Lower lobe of right lung (tissue), 2 donors: ENCODE measurements at regions not wholly inside any gene's neighbourhood (a gene's known extent, or its start where the extent isn't known, plus 50 kb on each side); places are given as distances from the start of the nearest gene placed in this dataset.

Experiments
- ATAC-seq, 2 donors: fragments of 200-7000 bp; cut with Tn5 transposase; one replicate each; pipeline ENCODE4 v1.9.1; 2020 to 2022; ENCODE audit warnings: mild to moderate bottlenecking in 2 of 2, moderate library complexity in 2 of 2
- DNase-seq: peaks from one replicate; pipeline ENCODE4 v3.0.0-alpha.2; 2020
- H3K27ac ChIP-seq: fragments of 200-600 bp; one replicate; pipeline ENCODE4 v1.8.0; 2022
- H3K27me3 ChIP-seq: fragments of 200-600 bp; one replicate; pipeline ENCODE4 v1.8.0; 2022; ENCODE audit warnings: low read depth
- H3K36me3 ChIP-seq: fragments of 200-600 bp; one replicate; pipeline ENCODE4 v1.8.0; 2022; ENCODE audit warnings: mild to moderate bottlenecking
- H3K4me1 ChIP-seq: fragments of 200-600 bp; one replicate; pipeline ENCODE4 v1.8.0; 2022
- H3K4me3 ChIP-seq: fragments of 200-600 bp; one replicate; pipeline ENCODE4 v1.8.0; 2022; ENCODE audit warnings: mild to moderate bottlenecking
- H3K9me3 ChIP-seq: fragments of 200-600 bp; one replicate; pipeline ENCODE4 v1.8.0; 2022
- intact Hi-C: fragments of 100-400 bp; cut with DNase I; formaldehyde crosslinking; loops from one replicate; pipeline ENCODE4 v1.11.0; 2022
- TF ChIP-seq, protein P1 (sequence below): fragments of 200-600 bp; IDR thresholded peaks from one replicate; pipeline ENCODE4 v1.8.0; 2022; ENCODE audit warnings: antibody characterized with exemption, mild to moderate bottlenecking
- donor health status: DM: no; HTN: yes; CAD: no; lungs with severe emphysema.

DNA sequence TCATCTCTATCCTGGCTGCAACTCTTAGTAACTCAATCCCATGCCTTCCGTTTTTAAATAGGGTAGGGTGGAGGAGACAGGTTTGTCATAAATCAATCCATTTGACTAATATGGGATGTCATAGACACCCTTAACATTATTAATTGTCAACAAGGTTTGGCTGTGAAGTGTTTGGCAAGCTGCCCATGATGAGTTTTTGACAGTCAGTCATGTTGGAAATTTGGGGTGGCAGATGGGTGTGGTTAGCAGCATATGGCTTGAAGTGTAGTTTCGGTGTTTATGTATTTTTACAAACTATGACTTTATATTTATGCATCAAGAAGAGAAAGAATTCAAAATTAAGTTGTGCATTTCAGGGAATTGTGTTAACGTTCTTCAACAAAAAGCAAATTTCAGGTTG, 221.8 kb upstream of the CDH5 start:
- intact Hi-C loops: no loop called here
- Histone ChIP-seq H3K27me3 (no peaks in the 10 kb centered on the region), H3K9me3 (no peaks in the 10 kb centered on the region), H3K4me1 (no peaks in the 10 kb centered on the region), H3K27ac (no peak overlapping the region), H3K4me3 (no peak overlapping the region), H3K36me3 (no peaks in the 10 kb centered on the region)
- DNase-seq (no peak), ATAC-seq (no peak)
- TF ChIP-seq, protein P1, sequence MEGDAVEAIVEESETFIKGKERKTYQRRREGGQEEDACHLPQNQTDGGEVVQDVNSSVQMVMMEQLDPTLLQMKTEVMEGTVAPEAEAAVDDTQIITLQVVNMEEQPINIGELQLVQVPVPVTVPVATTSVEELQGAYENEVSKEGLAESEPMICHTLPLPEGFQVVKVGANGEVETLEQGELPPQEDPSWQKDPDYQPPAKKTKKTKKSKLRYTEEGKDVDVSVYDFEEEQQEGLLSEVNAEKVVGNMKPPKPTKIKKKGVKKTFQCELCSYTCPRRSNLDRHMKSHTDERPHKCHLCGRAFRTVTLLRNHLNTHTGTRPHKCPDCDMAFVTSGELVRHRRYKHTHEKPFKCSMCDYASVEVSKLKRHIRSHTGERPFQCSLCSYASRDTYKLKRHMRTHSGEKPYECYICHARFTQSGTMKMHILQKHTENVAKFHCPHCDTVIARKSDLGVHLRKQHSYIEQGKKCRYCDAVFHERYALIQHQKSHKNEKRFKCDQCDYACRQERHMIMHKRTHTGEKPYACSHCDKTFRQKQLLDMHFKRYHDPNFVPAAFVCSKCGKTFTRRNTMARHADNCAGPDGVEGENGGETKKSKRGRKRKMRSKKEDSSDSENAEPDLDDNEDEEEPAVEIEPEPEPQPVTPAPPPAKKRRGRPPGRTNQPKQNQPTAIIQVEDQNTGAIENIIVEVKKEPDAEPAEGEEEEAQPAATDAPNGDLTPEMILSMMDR: no peak

DNA sequence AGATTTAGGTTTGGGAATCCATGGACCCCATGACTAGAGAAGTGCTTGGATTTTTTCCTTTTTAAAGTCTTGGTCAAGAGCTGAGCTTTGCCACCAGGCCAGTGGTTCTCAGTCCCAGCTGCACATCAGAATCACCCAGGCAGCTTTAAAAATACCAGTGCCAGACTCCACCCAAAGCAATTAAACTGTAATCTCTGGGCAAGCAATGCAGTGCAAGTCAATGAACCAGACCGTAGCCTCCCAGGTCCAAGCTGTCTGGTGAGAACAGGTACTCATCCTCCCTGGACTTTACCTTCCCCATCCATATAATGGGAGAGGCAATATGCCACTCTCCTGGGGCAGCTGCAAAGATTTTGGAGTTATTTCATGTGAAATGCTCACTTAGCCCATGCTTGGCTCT, 223.1 kb upstream of the CDH5 start:
- no peak for ATAC-seq

DNA sequence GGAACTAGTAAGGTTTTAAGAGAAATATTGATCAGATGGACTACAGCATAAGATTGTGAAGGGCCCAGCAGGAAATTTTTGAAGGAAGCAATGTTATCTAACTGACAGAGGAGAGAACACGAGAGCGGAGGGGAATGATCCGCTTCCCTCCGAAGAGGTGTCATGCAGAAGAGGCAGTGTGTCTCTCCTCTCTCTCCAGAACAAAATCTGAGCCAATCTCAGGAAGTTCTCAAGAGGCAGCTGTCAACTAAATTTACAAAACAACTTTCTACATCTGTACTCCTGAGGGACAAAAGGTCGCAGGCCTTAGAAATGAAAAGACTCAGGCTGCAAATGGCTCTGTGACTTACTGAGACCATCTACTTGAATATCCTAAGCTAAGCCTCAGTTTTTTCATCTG, 224.6 kb upstream of the CDH5 start:
- Histone ChIP-seq H3K4me3 (no peak overlapping the region), H3K27me3 (no peaks in the 10 kb centered on the region), H3K4me1 (no peaks in the 10 kb centered on the region), H3K9me3 (no peaks in the 10 kb centered on the region), H3K36me3 (no peaks in the 10 kb centered on the region), H3K27ac (no peak overlapping the region)
- TF ChIP-seq, protein P1: no peak
- ATAC-seq (no peak), DNase-seq (no peak)
- intact Hi-C loops: no loop called here

More for the DNA sequence above, 223.1 kb upstream of the CDH5 start:
- no peaks in the 10 kb centered on the region for H3K4me1 ChIP-seq
- H3K27me3 ChIP-seq: no peaks in the 10 kb centered on the region
- no peak overlapping the region for H3K27ac ChIP-seq
- TF ChIP-seq, protein P1: no peak
- H3K4me3 ChIP-seq: no peak overlapping the region
- H3K9me3 ChIP-seq: no peaks in the 10 kb centered on the region
- DNase-seq: no peak
- H3K36me3 ChIP-seq: no peaks in the 10 kb centered on the region
- intact Hi-C loops: no loop called here

DNA sequence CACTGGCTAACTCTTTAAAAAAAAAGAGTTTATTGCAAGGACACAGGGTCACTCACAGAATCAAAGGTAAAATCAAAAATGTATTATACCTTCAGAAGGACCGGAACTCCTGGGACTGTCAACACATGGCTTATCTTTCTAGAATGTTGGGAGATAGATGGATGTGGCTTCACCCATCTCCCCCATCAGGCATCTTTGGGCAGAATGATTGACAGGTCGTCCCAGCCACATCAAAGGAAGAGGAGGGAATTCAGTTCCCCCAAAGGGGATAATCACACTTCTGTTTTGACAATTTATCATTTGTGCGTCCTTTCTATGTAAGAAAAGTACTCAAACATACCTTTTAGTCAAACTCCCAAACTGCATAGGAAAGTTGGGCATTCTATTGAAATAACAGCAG, 228.6 kb upstream of the CDH5 start:
- H3K4me3 ChIP-seq: no peak overlapping the region
- TF ChIP-seq, protein P1: no peak
- no peak for DNase-seq
- H3K36me3 ChIP-seq: no peaks in the 10 kb centered on the region
- H3K4me1 ChIP-seq: peaks cover 6% of the 10 kb centered on the region
- no peak overlapping the region for H3K27ac ChIP-seq
- no peaks in the 10 kb centered on the region for H3K27me3 ChIP-seq
- no peak for ATAC-seq
- intact Hi-C loops: no loop called here
- no peaks in the 10 kb centered on the region for H3K9me3 ChIP-seq

DNA sequence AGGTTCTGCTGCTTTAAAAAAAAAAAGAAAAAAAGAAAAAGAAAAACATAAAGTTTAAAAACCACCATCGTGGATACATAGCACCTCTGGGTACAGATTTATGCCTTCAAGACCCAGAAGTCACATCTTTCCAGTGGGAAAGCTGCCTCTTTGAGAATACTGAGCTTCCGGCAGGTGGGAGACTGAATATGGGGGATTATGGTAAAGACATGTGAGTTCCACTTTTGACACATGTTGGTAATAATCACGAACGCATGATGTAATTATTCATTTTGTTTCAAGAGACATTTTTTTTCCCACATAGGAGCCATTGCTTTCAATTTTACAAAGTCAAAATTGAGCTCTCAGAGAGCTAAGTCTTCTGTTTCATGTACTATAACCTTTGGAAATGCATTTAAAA, 229.7 kb upstream of the CDH5 start:
- H3K27ac ChIP-seq: no peak overlapping the region
- no peak overlapping the region for H3K4me3 ChIP-seq
- no peak for ATAC-seq
- TF ChIP-seq, protein P1: no peak
- DNase-seq: no peak
- H3K27me3 ChIP-seq: no peaks in the 10 kb centered on the region
- intact Hi-C loops: no loop called here
- H3K9me3 ChIP-seq: no peaks in the 10 kb centered on the region
- no peaks in the 10 kb centered on the region for H3K36me3 ChIP-seq
- H3K4me1 ChIP-seq: peaks cover 6% of the 10 kb centered on the region

DNA sequence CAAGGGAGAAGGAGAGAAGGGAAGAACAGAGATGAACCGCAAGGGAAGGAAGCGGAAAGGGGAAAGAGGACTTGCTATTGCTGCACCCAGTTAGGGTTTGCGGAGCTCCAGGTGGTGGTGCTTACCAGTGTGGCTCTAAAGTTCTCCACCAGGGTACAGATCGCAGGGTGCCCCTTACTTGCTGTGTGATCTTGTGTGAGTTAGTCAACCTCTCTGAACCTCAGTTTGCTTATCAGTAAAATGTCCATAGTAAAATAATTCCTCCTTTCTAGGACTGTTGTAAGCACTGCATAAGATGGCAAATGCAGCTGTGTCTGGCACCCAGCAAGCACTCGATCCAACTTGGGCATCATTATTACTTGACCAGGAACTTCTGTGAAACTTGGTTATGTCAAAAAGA, 230.7 kb upstream of the CDH5 start:
- peak overlapping the region; percentile 22 for H3K27ac ChIP-seq
- no peak overlapping the region for H3K4me3 ChIP-seq
- TF ChIP-seq, protein P1: no peak
- H3K36me3 ChIP-seq: no peaks in the 10 kb centered on the region
- DNase-seq (no peak), ATAC-seq (no peak)
- H3K4me1 ChIP-seq: peaks cover 6% of the 10 kb centered on the region
- no peaks in the 10 kb centered on the region for H3K27me3 ChIP-seq
- no peaks in the 10 kb centered on the region for H3K9me3 ChIP-seq
- intact Hi-C loops: no loop called here
